Osteocyte (in vitro differentiated cells): ENCODE measurements at regions not wholly inside any gene's neighbourhood (a gene's known extent, or its start where the extent isn't known, plus 50 kb on each side); places are given as distances from the start of the nearest gene placed in this dataset.
A peak's percentile ranks its signal among the peaks of the same experiment; 100 is the strongest.

Source experiments
- DNase-seq: peaks from one replicate; pipeline ENCODE4 v3.0.0; 2021; ENCODE audit warnings: mixed read lengths; ENCODE audit not compliant: unreplicated experiment; ENCODE audit errors: extremely low spot score
- H3K27ac Mint-ChIP-seq: one replicate; pipeline ENCODE4 v1.8.0; 2021; ENCODE audit warnings: mild to moderate bottlenecking, mixed read lengths; ENCODE audit not compliant: unreplicated experiment
- H3K27me3 Mint-ChIP-seq: one replicate; pipeline ENCODE4 v1.8.0; 2021; ENCODE audit warnings: mixed read lengths; ENCODE audit not compliant: unreplicated experiment
- H3K36me3 Mint-ChIP-seq: one replicate; pipeline ENCODE4 v1.8.0; 2021; ENCODE audit warnings: mixed read lengths; ENCODE audit not compliant: unreplicated experiment
- H3K4me1 Mint-ChIP-seq: one replicate; pipeline ENCODE4 v1.8.0; 2021; ENCODE audit warnings: mixed read lengths; ENCODE audit not compliant: unreplicated experiment
- H3K4me3 Mint-ChIP-seq: one replicate; pipeline ENCODE4 v1.8.0; 2021; ENCODE audit warnings: mild to moderate bottlenecking, moderate library complexity, mixed read lengths; ENCODE audit not compliant: unreplicated experiment
- H3K9me3 Mint-ChIP-seq: one replicate; pipeline ENCODE4 v1.8.0; 2021; ENCODE audit warnings: mixed read lengths; ENCODE audit not compliant: unreplicated experiment
- TF ChIP-seq, protein P1 (sequence below): fragments of 200-600 bp; sonication (generic); IDR thresholded peaks from 2 replicates; pipeline ENCODE4 v1.5.0; 2021; ENCODE audit warnings: antibody characterized with exemption, mild to moderate bottlenecking, moderate library complexity

DNA sequence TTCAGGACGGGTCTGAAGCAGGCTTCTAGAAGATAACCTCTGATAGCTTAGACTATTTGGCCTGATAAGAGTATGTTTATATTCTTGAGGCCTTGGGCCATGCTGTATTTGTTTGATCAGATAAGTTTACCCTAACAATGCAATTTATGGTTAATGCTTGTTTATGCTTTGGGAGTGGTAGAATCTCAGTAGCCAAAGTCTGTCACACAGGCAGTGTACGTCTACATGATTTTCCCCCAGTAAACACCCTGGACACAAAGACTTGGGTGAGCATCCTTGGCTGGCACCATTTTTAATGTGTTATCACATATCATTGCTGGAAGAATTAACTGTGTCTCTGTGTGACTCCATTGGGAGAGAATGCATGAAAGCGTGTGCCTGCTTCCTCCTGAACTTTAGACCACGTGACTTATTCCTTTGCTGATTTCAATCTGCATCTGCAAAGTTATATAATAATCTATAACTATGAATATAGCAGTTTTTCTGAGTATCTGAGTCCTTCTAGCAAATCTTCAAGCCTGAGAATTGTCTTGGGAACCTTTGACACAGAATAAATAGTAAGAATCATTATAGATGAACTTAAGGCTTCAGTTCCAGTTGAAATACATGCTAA, 172.4 kb downstream of the CASP12 start:
- TF ChIP-seq, protein P1, sequence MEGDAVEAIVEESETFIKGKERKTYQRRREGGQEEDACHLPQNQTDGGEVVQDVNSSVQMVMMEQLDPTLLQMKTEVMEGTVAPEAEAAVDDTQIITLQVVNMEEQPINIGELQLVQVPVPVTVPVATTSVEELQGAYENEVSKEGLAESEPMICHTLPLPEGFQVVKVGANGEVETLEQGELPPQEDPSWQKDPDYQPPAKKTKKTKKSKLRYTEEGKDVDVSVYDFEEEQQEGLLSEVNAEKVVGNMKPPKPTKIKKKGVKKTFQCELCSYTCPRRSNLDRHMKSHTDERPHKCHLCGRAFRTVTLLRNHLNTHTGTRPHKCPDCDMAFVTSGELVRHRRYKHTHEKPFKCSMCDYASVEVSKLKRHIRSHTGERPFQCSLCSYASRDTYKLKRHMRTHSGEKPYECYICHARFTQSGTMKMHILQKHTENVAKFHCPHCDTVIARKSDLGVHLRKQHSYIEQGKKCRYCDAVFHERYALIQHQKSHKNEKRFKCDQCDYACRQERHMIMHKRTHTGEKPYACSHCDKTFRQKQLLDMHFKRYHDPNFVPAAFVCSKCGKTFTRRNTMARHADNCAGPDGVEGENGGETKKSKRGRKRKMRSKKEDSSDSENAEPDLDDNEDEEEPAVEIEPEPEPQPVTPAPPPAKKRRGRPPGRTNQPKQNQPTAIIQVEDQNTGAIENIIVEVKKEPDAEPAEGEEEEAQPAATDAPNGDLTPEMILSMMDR = no peak
- peaks cover 16% of the 10 kb centered on the region for H3K9me3 Mint-ChIP-seq
- H3K4me1 Mint-ChIP-seq = no peaks in the 10 kb centered on the region
- no peak for DNase-seq
- H3K27ac Mint-ChIP-seq = no peak overlapping the region
- H3K27me3 Mint-ChIP-seq = no peaks in the 10 kb centered on the region
- no peaks in the 10 kb centered on the region for H3K36me3 Mint-ChIP-seq
- no peak overlapping the region for H3K4me3 Mint-ChIP-seq

DNA sequence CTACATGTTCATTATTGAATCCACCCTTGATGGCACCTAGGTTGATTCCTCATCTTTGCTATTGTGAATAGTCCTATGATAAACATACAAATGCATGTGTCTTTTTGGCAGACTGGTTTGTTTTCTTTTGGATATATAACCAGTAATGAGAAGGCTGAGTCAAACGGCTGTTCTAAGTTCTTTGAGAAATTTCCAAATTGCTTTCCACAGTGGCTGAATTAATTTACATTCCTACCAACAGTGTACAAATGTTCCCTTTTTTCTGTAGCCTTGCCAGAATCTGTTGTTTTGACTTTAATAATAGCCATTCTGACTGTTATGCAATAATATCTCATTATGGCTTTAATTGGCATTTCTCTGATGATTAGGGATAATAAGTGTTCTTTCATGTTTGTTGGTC, 184.9 kb downstream of the CASP12 start:
- Mint-ChIP-seq H3K27ac (no peak overlapping the region), H3K27me3 (no peaks in the 10 kb centered on the region), H3K9me3 (no peaks in the 10 kb centered on the region), H3K36me3 (no peaks in the 10 kb centered on the region), H3K4me3 (no peak overlapping the region), H3K4me1 (no peaks in the 10 kb centered on the region)
- TF ChIP-seq, protein P1 = no peak
- DNase-seq = no peak

DNA sequence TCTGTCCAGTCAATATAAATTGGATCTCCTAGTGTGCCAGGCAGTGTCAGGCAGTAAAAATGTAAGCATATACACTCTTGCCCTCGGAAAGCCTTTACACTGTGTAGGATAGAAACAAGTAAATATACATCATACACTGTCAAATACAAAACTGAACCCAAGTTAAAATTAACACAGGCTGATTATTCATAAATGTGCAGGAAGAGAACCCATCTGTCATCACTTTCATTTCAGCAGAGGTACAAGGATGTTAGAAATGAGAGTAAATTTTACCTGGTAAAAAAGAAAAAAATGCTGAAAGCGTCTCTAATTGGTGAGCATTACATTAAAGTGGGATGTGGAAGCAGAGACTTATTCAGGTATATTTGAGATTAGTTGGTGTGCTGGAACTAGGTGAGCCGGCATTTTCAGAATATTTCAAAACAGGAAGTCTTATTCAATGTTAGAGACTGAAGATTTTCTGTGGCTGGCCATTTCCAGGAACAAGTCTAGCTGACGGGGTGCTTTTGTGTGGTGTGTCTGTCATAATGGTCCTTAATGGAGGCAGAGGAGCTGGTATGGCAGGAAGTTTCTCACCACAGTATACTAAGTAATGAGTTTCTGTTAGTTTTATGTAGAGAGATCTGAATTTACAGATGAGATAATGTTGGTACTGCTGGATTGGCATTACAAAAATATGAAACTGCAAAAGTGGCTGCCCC, 192.6 kb downstream of the CASP12 start:
- Mint-ChIP-seq H3K4me3 (peak overlapping the region; percentile 8), H3K9me3 (no peaks in the 10 kb centered on the region), H3K4me1 (peaks cover 19% of the 10 kb centered on the region), H3K27me3 (no peaks in the 10 kb centered on the region), H3K36me3 (no peaks in the 10 kb centered on the region), H3K27ac (peak overlapping the region; percentile 76)
- no peak for DNase-seq
- TF ChIP-seq, protein P1 = no peak

DNA sequence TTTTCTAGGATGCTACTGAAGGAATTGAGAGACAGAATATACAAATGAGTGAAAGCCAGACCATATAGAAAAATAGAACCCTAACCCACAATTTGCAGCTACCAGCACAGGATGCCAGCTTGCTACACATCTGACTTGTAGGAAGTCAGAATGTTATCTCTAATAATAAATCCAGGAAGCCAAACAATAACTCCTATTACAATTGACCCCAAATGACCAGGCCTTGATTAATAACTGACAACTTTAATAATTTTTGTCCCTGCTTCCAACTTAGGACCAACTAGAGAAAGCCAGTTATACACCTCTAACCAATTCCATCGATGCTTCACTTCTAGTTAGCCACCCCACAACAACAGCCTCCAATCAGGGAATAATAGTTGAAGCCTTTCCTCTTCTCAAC, 193.4 kb downstream of the CASP12 start:
- H3K27ac Mint-ChIP-seq = no peak overlapping the region

More for the DNA sequence above, 193.4 kb downstream of the CASP12 start:
- Mint-ChIP-seq H3K9me3 (no peaks in the 10 kb centered on the region), H3K27me3 (no peaks in the 10 kb centered on the region), H3K36me3 (no peaks in the 10 kb centered on the region), H3K4me1 (peaks cover 19% of the 10 kb centered on the region), H3K4me3 (no peak overlapping the region)
- DNase-seq = no peak
- TF ChIP-seq, protein P1 = no peak
